ENCODE measurements at regions not wholly inside any gene's neighbourhood (a gene's known extent, or its start where the extent isn't known, plus 50 kb on each side); places are given as distances from the start of the nearest gene placed in this dataset.

DNA sequence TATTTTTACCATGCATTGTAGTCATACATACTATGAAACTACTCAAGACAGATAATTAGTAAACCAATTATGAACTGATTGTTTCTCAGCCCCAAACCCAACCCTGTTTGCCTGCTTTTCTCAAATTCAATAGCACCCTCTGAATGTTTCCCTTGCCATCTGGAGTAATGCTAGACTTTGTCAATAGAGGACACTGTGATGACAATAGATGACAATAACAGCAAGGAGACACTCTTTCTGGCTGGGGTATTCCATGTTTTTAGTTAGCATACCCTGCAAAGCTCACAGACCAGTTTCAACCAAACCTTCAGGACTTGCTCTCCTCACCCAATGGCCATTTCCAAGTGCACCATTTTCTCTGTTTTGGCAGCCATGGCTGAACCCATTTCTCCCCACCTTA is 108.5 kb upstream of the LRRC7 start:
- Histone ChIP-seq H3K9me3 (ENCODE audit: control insufficient read depth in 2 of 3, insufficient read depth in 1 of 3, low read length in 3 of 3) (peaks cover 0 to 3% (median 0%) of the 10 kb centered on the region in 3 donors), H3K4me3 (ENCODE audit: low read length in 3 of 3) (no peak overlapping the region), H3K36me3 (ENCODE audit: control insufficient read depth in 2 of 3, insufficient read depth in 3 of 3, low read length in 3 of 3) (no peaks in the 10 kb centered on the region), H3K4me1 (ENCODE audit: control insufficient read depth in 2 of 3, insufficient read depth in 2 of 3, low read depth in 1 of 3, low read length in 3 of 3) (no peaks in the 10 kb centered on the region), H3K9ac (ENCODE audit: low read length in 3 of 3) (no peak overlapping the region), H3K27me3 (ENCODE audit: control insufficient read depth, insufficient read depth, low read length) (no peaks in the 10 kb centered on the region), H3K27ac (ENCODE audit: low read depth in 2 of 2, low read length in 2 of 2) (no peak overlapping the region)
- DNase-seq (no peak), FAIRE-seq (no peak)
- TF ChIP-seq CTCF (IDR thresholded peaks at IDR 0.05; ENCODE audit: borderline replicate concordance, extremely low read depth, insufficient read depth), result no peak
- intact Hi-C loops (cut with DNase I), result no loop called here

GRCh38 chr1:69475021-69475420 is 92.7 kb upstream of the LRRC7 start:
- no peak overlapping the region for H3K27ac ChIP-seq (ENCODE audit: low read depth in 2 of 2, low read length in 2 of 2)
- no peak for FAIRE-seq

DNA sequence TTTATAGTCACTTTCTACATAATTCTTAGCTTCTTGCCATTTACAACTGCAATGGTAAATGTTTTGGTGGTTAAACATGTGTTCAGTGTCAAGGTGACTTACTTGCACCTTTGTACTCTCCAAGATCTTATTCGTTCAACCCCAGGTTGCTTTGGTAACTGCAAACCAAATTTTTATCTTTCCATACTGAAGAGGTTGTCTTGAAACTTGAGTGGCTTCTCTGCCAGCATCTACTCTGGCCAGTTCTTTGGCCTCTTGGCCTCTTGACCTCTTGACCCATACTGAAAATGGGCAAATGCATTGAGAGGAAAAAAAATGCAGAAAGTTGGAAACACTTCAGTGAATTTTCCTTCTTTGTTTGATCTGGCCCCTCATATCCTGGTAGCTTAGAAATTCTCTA is 88.0 kb upstream of the LRRC7 start:
- Histone ChIP-seq H3K9me3 (ENCODE audit: control insufficient read depth in 2 of 3, insufficient read depth in 1 of 3, low read length in 3 of 3) (no peaks in the 10 kb centered on the region), H3K9ac (ENCODE audit: low read length in 3 of 3) (no peak overlapping the region), H3K4me3 (ENCODE audit: low read length in 3 of 3) (no peak overlapping the region), H3K4me1 (ENCODE audit: control insufficient read depth in 2 of 3, insufficient read depth in 2 of 3, low read depth in 1 of 3, low read length in 3 of 3) (no peaks in the 10 kb centered on the region), H3K27me3 (ENCODE audit: control insufficient read depth, insufficient read depth, low read length) (no peaks in the 10 kb centered on the region), H3K36me3 (ENCODE audit: control insufficient read depth in 2 of 3, insufficient read depth in 3 of 3, low read length in 3 of 3) (no peaks in the 10 kb centered on the region), H3K27ac (ENCODE audit: low read depth in 2 of 2, low read length in 2 of 2) (no peak overlapping the region)
- intact Hi-C loops (cut with DNase I), result no loop called here
- DNase-seq (no peak), FAIRE-seq (no peak)
- TF ChIP-seq CTCF (IDR thresholded peaks at IDR 0.05; ENCODE audit: borderline replicate concordance, extremely low read depth, insufficient read depth), result no peak

More at GRCh38 chr1:69475021-69475420, 92.7 kb upstream of the LRRC7 start:
- no peak for DNase-seq
- H3K36me3 ChIP-seq (ENCODE audit: control insufficient read depth in 2 of 3, insufficient read depth in 3 of 3, low read length in 3 of 3), result no peaks in the 10 kb centered on the region
- no peaks in the 10 kb centered on the region for H3K4me1 ChIP-seq (ENCODE audit: control insufficient read depth in 2 of 3, insufficient read depth in 2 of 3, low read depth in 1 of 3, low read length in 3 of 3)
- no peaks in the 10 kb centered on the region for H3K9me3 ChIP-seq (ENCODE audit: control insufficient read depth in 2 of 3, insufficient read depth in 1 of 3, low read length in 3 of 3)
- H3K9ac ChIP-seq (ENCODE audit: low read length in 3 of 3), result no peak overlapping the region
- no peak for TF ChIP-seq CTCF (IDR thresholded peaks at IDR 0.05; ENCODE audit: borderline replicate concordance, extremely low read depth, insufficient read depth)
- no peak overlapping the region for H3K4me3 ChIP-seq (ENCODE audit: low read length in 3 of 3)
- no peaks in the 10 kb centered on the region for H3K27me3 ChIP-seq (ENCODE audit: control insufficient read depth, insufficient read depth, low read length)
- intact Hi-C loops (cut with DNase I), result no loop called here

DNA sequence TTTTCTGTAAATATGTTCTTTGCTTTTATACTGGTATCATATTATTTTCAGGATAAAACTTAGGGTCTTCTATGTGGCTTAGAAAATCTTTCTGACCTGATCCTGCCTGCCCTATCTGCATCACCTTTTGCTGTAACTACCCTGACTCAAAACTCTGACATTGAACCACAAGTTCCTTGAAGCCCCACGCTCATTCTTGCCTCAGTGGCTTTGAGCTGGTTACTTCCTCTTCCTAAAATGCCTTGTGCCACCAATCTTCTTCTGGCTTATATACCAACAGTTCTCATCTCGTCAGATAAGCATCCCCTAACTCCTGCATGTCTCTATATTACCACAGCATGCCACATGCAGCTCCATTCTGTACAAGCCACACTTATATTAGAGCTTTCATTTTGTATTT is 84.5 kb upstream of the LRRC7 start:
- TF ChIP-seq CTCF (IDR thresholded peaks at IDR 0.05; ENCODE audit: borderline replicate concordance, extremely low read depth, insufficient read depth), result no peak
- no peaks in the 10 kb centered on the region for H3K36me3 ChIP-seq (ENCODE audit: control insufficient read depth in 2 of 3, insufficient read depth in 3 of 3, low read length in 3 of 3)
- intact Hi-C loops (cut with DNase I), result no loop called here
- no peaks in the 10 kb centered on the region for H3K27me3 ChIP-seq (ENCODE audit: control insufficient read depth, insufficient read depth, low read length)
- no peaks in the 10 kb centered on the region for H3K4me1 ChIP-seq (ENCODE audit: control insufficient read depth in 2 of 3, insufficient read depth in 2 of 3, low read depth in 1 of 3, low read length in 3 of 3)
- no peaks in the 10 kb centered on the region for H3K9me3 ChIP-seq (ENCODE audit: control insufficient read depth in 2 of 3, insufficient read depth in 1 of 3, low read length in 3 of 3)
- no peak overlapping the region for H3K9ac ChIP-seq (ENCODE audit: low read length in 3 of 3)
- DNase-seq (no peak), FAIRE-seq (no peak)
- no peak overlapping the region for H3K4me3 ChIP-seq (ENCODE audit: low read length in 3 of 3)
- H3K27ac ChIP-seq (ENCODE audit: low read depth in 2 of 2, low read length in 2 of 2), result no peak overlapping the region

Measured in kidney (tissue), 13 donors.